Activated CD8-positive, alpha-beta T cell treated with anti-CD3 and anti-CD28 coated beads for 36 hours (primary cell): ENCODE measurements at regions not wholly inside any gene's neighbourhood (a gene's known extent, or its start where the extent isn't known, plus 50 kb on each side); places are given as distances from the start of the nearest gene placed in this dataset.
"Not testable (repeated sequence)": the region's sequence is repeated elsewhere in the genome, so short reads cannot be mapped to it uniquely, and the experiment has no call there.

ENCODE experiments used
- ATAC-seq: fragments of 200-7000 bp; cut with Tn5 transposase; one replicate; pipeline ENCODE4 v1.10.0; 2021; ENCODE audit warnings: mild to moderate bottlenecking, moderate library complexity
- CTCF ChIA-PET: fragments of 350-600 bp; sonication (Branson Sonifier 250); formaldehyde crosslinking; loops from one replicate; lab custom pipeline; 2021; ENCODE audit warnings: antibody characterized with exemption; lab: Charles Lee
- POLR2A ChIA-PET: fragments of 350-600 bp; sonication (Branson Sonifier 250); formaldehyde crosslinking; loops from one replicate; lab custom pipeline; 2021; ENCODE audit warnings: antibody characterized with exemption; lab: Charles Lee
- DNase-seq: peaks from one replicate; pipeline ENCODE4 v3.0.0-alpha.2; 2020
- H3K27ac Mint-ChIP-seq: one replicate; pipeline ENCODE4 v1.8.0; 2021; ENCODE audit warnings: mild to moderate bottlenecking, mixed read lengths
- H3K27me3 Mint-ChIP-seq: one replicate; pipeline ENCODE4 v1.8.0; 2021; ENCODE audit warnings: mixed read lengths
- H3K36me3 Mint-ChIP-seq: one replicate; pipeline ENCODE4 v1.8.0; 2021; ENCODE audit warnings: low read depth, mixed read lengths
- H3K4me1 Mint-ChIP-seq: one replicate; pipeline ENCODE4 v1.8.0; 2021; ENCODE audit warnings: low read depth, mixed read lengths
- H3K4me3 Mint-ChIP-seq: one replicate; pipeline ENCODE4 v1.8.0; 2021; ENCODE audit warnings: mild to moderate bottlenecking, moderate library complexity, mixed read lengths
- H3K9me3 Mint-ChIP-seq: one replicate; pipeline ENCODE4 v1.8.0; 2021; ENCODE audit warnings: mixed read lengths
- CTCF ChIP-seq: fragments of 200-600 bp; IDR thresholded peaks from one replicate; pipeline ENCODE4 v1.8.0; 2022; ENCODE audit warnings: antibody characterized with exemption, mild to moderate bottlenecking
- intact Hi-C: fragments of 100-400 bp; cut with micrococcal nuclease; formaldehyde crosslinking; loops from one replicate; pipeline ENCODE4 v1.10.0; 2022

- ChIA-PET POLR2A (no interaction called here), CTCF (interaction anchor here (1.1 kb wide), 1 partner anchor 22 kb away, joined by 3 read pairs; no protein-coding TSS in a partner anchor)
- Mint-ChIP-seq H3K27ac (no peak overlapping the region), H3K27me3 (peaks cover 4% of the 10 kb centered on the region), H3K4me3 (no peak overlapping the region), H3K36me3 (no peaks in the 10 kb centered on the region), H3K9me3 (peaks cover 1% of the 10 kb centered on the region), H3K4me1 (no peaks in the 10 kb centered on the region)
- DNase-seq (no peak), ATAC-seq (no peak)
- no peak for TF ChIP-seq CTCF
- intact Hi-C loops: no loop called here
Observed at GRCh38 chr18:21978546-21979170, 190.7 kb upstream of the GATA6 start.

DNA sequence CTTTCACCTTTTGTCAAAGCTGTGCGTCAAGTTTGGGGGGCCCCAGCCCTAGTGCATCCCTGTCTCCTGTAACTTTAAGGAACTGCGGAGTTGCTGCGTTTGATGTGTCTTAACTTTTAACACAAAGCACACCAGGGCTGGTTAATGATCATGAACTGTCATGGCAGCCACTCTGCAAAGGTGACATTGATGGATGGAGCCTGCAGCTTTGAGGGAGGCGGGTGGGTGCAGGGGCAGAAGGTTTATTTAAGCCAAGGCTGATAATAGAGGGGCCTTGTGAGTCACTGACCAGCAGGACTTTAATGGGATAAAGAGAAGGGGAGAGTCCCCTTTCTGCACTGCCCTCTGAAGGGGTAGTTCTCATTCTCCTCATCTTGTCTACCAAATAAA lies 190.2 kb upstream of the GATA6 start:
- ChIA-PET CTCF (interaction anchor here (1.1 kb wide), 1 partner anchor 23 kb away, joined by 3 read pairs; no protein-coding TSS in a partner anchor), POLR2A (no interaction called here)
- TF ChIP-seq CTCF: no peak
- Mint-ChIP-seq H3K27ac (no peak overlapping the region), H3K4me1 (no peaks in the 10 kb centered on the region), H3K27me3 (peaks cover 4% of the 10 kb centered on the region), H3K36me3 (no peaks in the 10 kb centered on the region), H3K4me3 (no peak overlapping the region), H3K9me3 (peaks cover 1% of the 10 kb centered on the region)
- ATAC-seq: no peak
- intact Hi-C loops: no loop called here
- DNase-seq: no peak

GRCh38 chr18:21979759-21980158 lies 189.6 kb upstream of the GATA6 start:
- ATAC-seq: no peak
- H3K36me3 Mint-ChIP-seq: no peaks in the 10 kb centered on the region
- CTCF ChIA-PET: interaction anchor here (1.0 kb wide), 1 partner anchor 18 kb away, joined by 4 read pairs; no protein-coding TSS in a partner anchor
- H3K4me1 Mint-ChIP-seq: no peaks in the 10 kb centered on the region
- H3K4me3 Mint-ChIP-seq: no peak overlapping the region
- intact Hi-C loops: no loop called here
- POLR2A ChIA-PET: no interaction called here
- DNase-seq: no peak
- H3K27me3 Mint-ChIP-seq: peaks cover 4% of the 10 kb centered on the region
- TF ChIP-seq CTCF: no peak
- H3K9me3 Mint-ChIP-seq: peaks cover 1% of the 10 kb centered on the region
- H3K27ac Mint-ChIP-seq: no peak overlapping the region

DNA sequence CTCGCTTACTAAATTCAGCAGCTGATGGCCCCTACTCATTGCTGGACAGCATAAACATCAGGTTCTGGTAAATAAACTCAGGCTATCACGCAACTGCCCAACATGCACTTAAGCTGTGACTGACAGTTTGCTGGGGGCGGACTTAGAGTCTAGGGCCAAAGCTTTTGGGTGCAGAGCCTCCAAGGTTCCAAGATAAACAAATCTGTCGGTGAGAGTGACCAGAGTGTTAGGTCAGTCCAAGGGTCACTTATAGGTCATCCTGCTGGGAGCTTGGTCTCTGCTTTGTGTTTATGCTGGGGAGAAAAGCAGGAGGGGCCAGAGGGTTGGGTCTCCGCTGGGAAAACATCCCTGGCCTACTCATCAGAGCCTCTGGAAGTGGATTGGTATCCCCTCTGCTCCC lies 188.6 kb upstream of the GATA6 start:
- DNase-seq (no peak), ATAC-seq (no peak)
- intact Hi-C loops: no loop called here
- no peak overlapping the region for H3K27ac Mint-ChIP-seq
- peaks cover 4% of the 10 kb centered on the region for H3K27me3 Mint-ChIP-seq
- ChIA-PET CTCF (interaction anchor here (1.0 kb wide), 3 partner anchors 17 to 786 kb away, joined by 3 to 4 read pairs (median 3); no protein-coding TSS in a partner anchor), POLR2A (no interaction called here)
- H3K4me1 Mint-ChIP-seq: no peaks in the 10 kb centered on the region
- peaks cover 1% of the 10 kb centered on the region for H3K9me3 Mint-ChIP-seq
- H3K36me3 Mint-ChIP-seq: no peaks in the 10 kb centered on the region
- no peak for TF ChIP-seq CTCF
- H3K4me3 Mint-ChIP-seq: no peak overlapping the region

GRCh38 chr18:21981489-21981888 lies 187.9 kb upstream of the GATA6 start:
- CTCF ChIA-PET: interaction anchor here (0.7 to 1.0 kb wide), 3 partner anchors 23 to 787 kb away, joined by 3 read pairs; no protein-coding TSS in a partner anchor
- ATAC-seq, DNase-seq, H3K36me3 Mint-ChIP-seq, intact Hi-C loops, H3K27me3 Mint-ChIP-seq, H3K27ac Mint-ChIP-seq, H3K4me1 Mint-ChIP-seq, POLR2A ChIA-PET, H3K9me3 Mint-ChIP-seq, H3K4me3 Mint-ChIP-seq: not testable (repeated sequence)
